ENCODE measurements at regions not wholly inside any gene's neighbourhood (a gene's known extent, or its start where the extent isn't known, plus 50 kb on each side); places are given as distances from the start of the nearest gene placed in this dataset.

- H3K79me2 ChIP-seq (ENCODE audit: insufficient read depth, low read length), result no peaks in the 10 kb centered on the region
- no peaks in the 10 kb centered on the region for H3K27me3 ChIP-seq (ENCODE audit: insufficient read depth, low read length, poor library complexity)
- H3K36me3 ChIP-seq (ENCODE audit: insufficient read depth, low read length), result no peaks in the 10 kb centered on the region
- H3K4me1 ChIP-seq (ENCODE audit: insufficient read depth, low read length), result no peaks in the 10 kb centered on the region
- DNase-seq (no peak), ATAC-seq (ENCODE audit: insufficient read depth, low read depth) (no peak)
- no peak overlapping the region for H3K4me2 ChIP-seq (ENCODE audit: insufficient read depth, low read length)
- H2AFZ ChIP-seq (ENCODE audit: low read depth, low read length), result no peak overlapping the region
- no peaks in the 10 kb centered on the region for H4K20me1 ChIP-seq (ENCODE audit: insufficient read depth, low read length)
- TF ChIP-seq EZH2 (IDR thresholded peaks at IDR 0.05; ENCODE audit: borderline replicate concordance, low read depth, low read length, severe bottlenecking) (no peak), CTCF (IDR thresholded peaks at IDR 0.05; ENCODE audit: borderline replicate concordance, extremely low read depth, low read length, poor library complexity, severe bottlenecking) (no peak)
- no peak overlapping the region for H3K4me3 ChIP-seq (ENCODE audit: low read depth in 1 of 2, low read length in 2 of 2)
- no peak overlapping the region for H3K27ac ChIP-seq (ENCODE audit: low read length)
- H3K9me3 ChIP-seq (ENCODE audit: insufficient read depth, low read length, severe bottlenecking), result peaks cover 5% of the 10 kb centered on the region
- H3K9ac ChIP-seq (ENCODE audit: low read depth, low read length), result no peak overlapping the region
These were observed 261.8 kb upstream of the CBLB start for GRCh38 chr3:106130384-106131198.

- Histone ChIP-seq H2AFZ (ENCODE audit: low read depth, low read length) (no peak overlapping the region; the same call in 1 of the 2 replicates), H3K4me2 (ENCODE audit: insufficient read depth, low read length) (no peak overlapping the region), H3K9me3 (ENCODE audit: insufficient read depth, low read length, severe bottlenecking) (peaks cover 5% of the 10 kb centered on the region), H3K27ac (ENCODE audit: low read length) (no peak overlapping the region), H3K79me2 (ENCODE audit: insufficient read depth, low read length) (no peaks in the 10 kb centered on the region), H3K36me3 (ENCODE audit: insufficient read depth, low read length) (no peaks in the 10 kb centered on the region), H3K27me3 (ENCODE audit: insufficient read depth, low read length, poor library complexity) (no peaks in the 10 kb centered on the region), H3K9ac (ENCODE audit: low read depth, low read length) (no peak overlapping the region), H4K20me1 (ENCODE audit: insufficient read depth, low read length) (no peaks in the 10 kb centered on the region), H3K4me3 (ENCODE audit: low read depth in 1 of 2, low read length in 2 of 2) (no peak overlapping the region), H3K4me1 (ENCODE audit: insufficient read depth, low read length) (no peaks in the 10 kb centered on the region)
- DNase-seq (no peak), ATAC-seq (ENCODE audit: insufficient read depth, low read depth) (no peak)
- TF ChIP-seq EZH2 (IDR thresholded peaks at IDR 0.05; ENCODE audit: borderline replicate concordance, low read depth, low read length, severe bottlenecking), result no peak
These were observed 266.8 kb upstream of the CBLB start for GRCh38 chr3:106135451-106136160.

- H3K27ac ChIP-seq (ENCODE audit: low read length), result no peak overlapping the region
- no peak overlapping the region for H3K9ac ChIP-seq (ENCODE audit: low read depth, low read length)
- no peak for DNase-seq
- no peaks in the 10 kb centered on the region for H3K36me3 ChIP-seq (ENCODE audit: insufficient read depth, low read length)
- TF ChIP-seq EZH2 (IDR thresholded peaks at IDR 0.05; ENCODE audit: borderline replicate concordance, low read depth, low read length, severe bottlenecking) (no peak), CTCF (IDR thresholded peaks at IDR 0.05; ENCODE audit: borderline replicate concordance, extremely low read depth, low read length, poor library complexity, severe bottlenecking) (no peak)
- no peaks in the 10 kb centered on the region for H3K4me1 ChIP-seq (ENCODE audit: insufficient read depth, low read length)
- H3K9me3 ChIP-seq (ENCODE audit: insufficient read depth, low read length, severe bottlenecking), result peaks cover 4% of the 10 kb centered on the region
- H3K4me2 ChIP-seq (ENCODE audit: insufficient read depth, low read length), result no peak overlapping the region
- no peak overlapping the region for H2AFZ ChIP-seq (ENCODE audit: low read depth, low read length)
- no peak overlapping the region for H3K4me3 ChIP-seq (ENCODE audit: low read depth in 1 of 2, low read length in 2 of 2)
- no peak for ATAC-seq (ENCODE audit: insufficient read depth, low read depth)
- no peaks in the 10 kb centered on the region for H3K79me2 ChIP-seq (ENCODE audit: insufficient read depth, low read length)
- no peaks in the 10 kb centered on the region for H3K27me3 ChIP-seq (ENCODE audit: insufficient read depth, low read length, poor library complexity)
- no peaks in the 10 kb centered on the region for H4K20me1 ChIP-seq (ENCODE audit: insufficient read depth, low read length)
These were observed 271.0 kb upstream of the CBLB start for GRCh38 chr3:106139826-106140225.

GRCh38 chr3:106140431-106140830 is 271.6 kb upstream of the CBLB start:
- DNase-seq (no peak), ATAC-seq (ENCODE audit: insufficient read depth, low read depth) (no peak)
- Histone ChIP-seq H3K4me2 (ENCODE audit: insufficient read depth, low read length) (no peak overlapping the region), H3K4me1 (ENCODE audit: insufficient read depth, low read length) (no peaks in the 10 kb centered on the region), H3K27ac (ENCODE audit: low read length) (no peak overlapping the region), H4K20me1 (ENCODE audit: insufficient read depth, low read length) (no peaks in the 10 kb centered on the region), H3K79me2 (ENCODE audit: insufficient read depth, low read length) (no peaks in the 10 kb centered on the region), H2AFZ (ENCODE audit: low read depth, low read length) (no peak overlapping the region), H3K36me3 (ENCODE audit: insufficient read depth, low read length) (no peaks in the 10 kb centered on the region), H3K27me3 (ENCODE audit: insufficient read depth, low read length, poor library complexity) (no peaks in the 10 kb centered on the region), H3K9me3 (ENCODE audit: insufficient read depth, low read length, severe bottlenecking) (no peaks in the 10 kb centered on the region), H3K9ac (ENCODE audit: low read depth, low read length) (no peak overlapping the region), H3K4me3 (ENCODE audit: low read depth in 1 of 2, low read length in 2 of 2) (no peak overlapping the region)
- TF ChIP-seq EZH2 (IDR thresholded peaks at IDR 0.05; ENCODE audit: borderline replicate concordance, low read depth, low read length, severe bottlenecking), result no peak
- TF ChIP-seq CTCF (IDR thresholded peaks at IDR 0.05; ENCODE audit: borderline replicate concordance, extremely low read depth, low read length, poor library complexity, severe bottlenecking), result no peak
